Chondrocyte (in vitro differentiated cells): ENCODE measurements at regions not wholly inside any gene's neighbourhood (a gene's known extent, or its start where the extent isn't known, plus 50 kb on each side); places are given as distances from the start of the nearest gene placed in this dataset.

Experiments used
- DNase-seq: peaks from one replicate; pipeline ENCODE4 v3.0.0; 2021; ENCODE audit warnings: mixed read lengths, low spot score
- H3K27ac Mint-ChIP-seq: one replicate; pipeline ENCODE4 v1.8.0; 2021; ENCODE audit warnings: mild to moderate bottlenecking, moderate library complexity, mixed read lengths; ENCODE audit not compliant: unreplicated experiment
- H3K27me3 Mint-ChIP-seq: 2 replicates; pipeline ENCODE4 v1.8.0; 2021; ENCODE audit warnings: low read depth, mixed read lengths
- H3K36me3 Mint-ChIP-seq: 2 replicates; pipeline ENCODE4 v1.8.0; 2021; ENCODE audit warnings: low read depth, mixed read lengths
- H3K4me1 Mint-ChIP-seq: 2 replicates; pipeline ENCODE4 v1.8.0; 2021; ENCODE audit warnings: low read depth, mild to moderate bottlenecking, mixed read lengths
- H3K4me3 Mint-ChIP-seq: one replicate; pipeline ENCODE4 v1.8.0; 2021; ENCODE audit warnings: mild to moderate bottlenecking, moderate library complexity, mixed read lengths; ENCODE audit not compliant: unreplicated experiment
- H3K9me3 Mint-ChIP-seq: 2 replicates; pipeline ENCODE4 v1.8.0; 2021; ENCODE audit warnings: low read depth, mixed read lengths
- TF ChIP-seq, protein P1 (sequence below): fragments of 200-600 bp; sonication (generic); IDR thresholded peaks from 2 replicates; pipeline ENCODE4 v1.5.0; 2021; ENCODE audit warnings: antibody characterized with exemption, mild to moderate bottlenecking, moderate library complexity

- no peak for DNase-seq
- H3K36me3 Mint-ChIP-seq, result no peaks in the 10 kb centered on the region
- TF ChIP-seq, protein P1, sequence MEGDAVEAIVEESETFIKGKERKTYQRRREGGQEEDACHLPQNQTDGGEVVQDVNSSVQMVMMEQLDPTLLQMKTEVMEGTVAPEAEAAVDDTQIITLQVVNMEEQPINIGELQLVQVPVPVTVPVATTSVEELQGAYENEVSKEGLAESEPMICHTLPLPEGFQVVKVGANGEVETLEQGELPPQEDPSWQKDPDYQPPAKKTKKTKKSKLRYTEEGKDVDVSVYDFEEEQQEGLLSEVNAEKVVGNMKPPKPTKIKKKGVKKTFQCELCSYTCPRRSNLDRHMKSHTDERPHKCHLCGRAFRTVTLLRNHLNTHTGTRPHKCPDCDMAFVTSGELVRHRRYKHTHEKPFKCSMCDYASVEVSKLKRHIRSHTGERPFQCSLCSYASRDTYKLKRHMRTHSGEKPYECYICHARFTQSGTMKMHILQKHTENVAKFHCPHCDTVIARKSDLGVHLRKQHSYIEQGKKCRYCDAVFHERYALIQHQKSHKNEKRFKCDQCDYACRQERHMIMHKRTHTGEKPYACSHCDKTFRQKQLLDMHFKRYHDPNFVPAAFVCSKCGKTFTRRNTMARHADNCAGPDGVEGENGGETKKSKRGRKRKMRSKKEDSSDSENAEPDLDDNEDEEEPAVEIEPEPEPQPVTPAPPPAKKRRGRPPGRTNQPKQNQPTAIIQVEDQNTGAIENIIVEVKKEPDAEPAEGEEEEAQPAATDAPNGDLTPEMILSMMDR, result peak; percentile 91
- peaks cover 4% of the 10 kb centered on the region for H3K9me3 Mint-ChIP-seq
- H3K4me1 Mint-ChIP-seq, result peaks cover 10% of the 10 kb centered on the region
- peaks cover 37% of the 10 kb centered on the region for H3K27me3 Mint-ChIP-seq
- H3K27ac Mint-ChIP-seq, result no peak overlapping the region
- no peak overlapping the region for H3K4me3 Mint-ChIP-seq
Measured at GRCh38 chr11:96464700-96465307, 75.0 kb downstream of the JRKL start.

GRCh38 chr11:96465512-96465911, 75.7 kb downstream of the JRKL start:
- H3K27ac Mint-ChIP-seq, result no peak overlapping the region
- DNase-seq, result no peak
- TF ChIP-seq, protein P1, result no peak
- H3K36me3 Mint-ChIP-seq, result no peaks in the 10 kb centered on the region
- H3K9me3 Mint-ChIP-seq, result peaks cover 2% of the 10 kb centered on the region
- no peak overlapping the region for H3K4me3 Mint-ChIP-seq
- peaks cover 10% of the 10 kb centered on the region for H3K4me1 Mint-ChIP-seq
- peaks cover 36% of the 10 kb centered on the region for H3K27me3 Mint-ChIP-seq

DNA sequence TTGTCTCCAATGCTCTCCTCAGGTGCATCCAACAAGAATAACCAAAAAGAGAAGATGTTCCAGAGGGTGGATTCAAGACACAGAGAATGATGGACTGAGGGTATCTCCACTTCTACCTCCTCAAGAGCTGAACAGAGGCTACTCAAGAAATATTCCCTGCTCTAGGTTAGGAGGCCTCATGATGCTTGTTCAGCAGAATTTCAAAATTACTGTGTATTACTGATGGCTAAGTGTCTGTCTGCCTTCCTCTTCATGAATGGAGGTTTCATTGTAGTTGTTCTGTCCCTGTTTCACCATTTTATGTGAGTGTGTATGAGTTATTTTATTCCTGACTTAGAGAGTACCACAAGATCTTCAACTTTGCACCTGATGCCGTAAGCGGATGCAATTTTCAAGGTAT, 76.8 kb downstream of the JRKL start:
- H3K36me3 Mint-ChIP-seq, result no peaks in the 10 kb centered on the region
- no peak for DNase-seq
- H3K27me3 Mint-ChIP-seq, result peaks cover 29% of the 10 kb centered on the region
- peaks cover 10% of the 10 kb centered on the region for H3K4me1 Mint-ChIP-seq
- no peaks in the 10 kb centered on the region for H3K9me3 Mint-ChIP-seq
- TF ChIP-seq, protein P1, result no peak
- no peak overlapping the region for H3K4me3 Mint-ChIP-seq
- H3K27ac Mint-ChIP-seq, result no peak overlapping the region

- Mint-ChIP-seq H3K9me3 (peaks cover 8% of the 10 kb centered on the region), H3K27me3 (peaks cover 24% of the 10 kb centered on the region), H3K27ac (no peak overlapping the region), H3K4me1 (no peaks in the 10 kb centered on the region), H3K36me3 (no peaks in the 10 kb centered on the region), H3K4me3 (no peak overlapping the region)
- no peak for DNase-seq
- TF ChIP-seq, protein P1, result no peak
Measured at GRCh38 chr11:96469776-96470175, 80.0 kb downstream of the JRKL start.

DNA sequence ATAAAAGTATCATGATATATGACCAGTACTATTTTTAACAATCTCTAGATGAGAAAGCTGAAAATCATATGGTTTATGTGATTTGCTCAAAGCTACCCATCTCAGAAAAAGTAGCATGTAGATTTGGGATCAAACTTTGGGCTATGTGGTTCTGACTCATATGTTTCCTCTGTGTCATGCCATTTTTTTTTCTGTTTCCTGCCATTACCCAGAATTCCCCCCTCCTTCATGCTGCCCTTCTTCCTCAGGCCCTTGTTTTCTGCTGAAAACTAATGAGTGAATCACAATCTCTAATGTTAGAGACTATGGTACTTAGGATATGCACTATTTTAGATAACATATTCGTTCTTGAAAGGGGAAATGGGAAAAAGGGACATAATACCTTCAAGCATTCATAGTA, 80.7 kb downstream of the JRKL start:
- H3K27ac Mint-ChIP-seq, result no peak overlapping the region
- H3K9me3 Mint-ChIP-seq, result peaks cover 12% of the 10 kb centered on the region
- TF ChIP-seq, protein P1, result no peak
- H3K4me3 Mint-ChIP-seq, result no peak overlapping the region
- H3K4me1 Mint-ChIP-seq, result no peaks in the 10 kb centered on the region
- no peaks in the 10 kb centered on the region for H3K36me3 Mint-ChIP-seq
- no peak for DNase-seq
- H3K27me3 Mint-ChIP-seq, result peaks cover 24% of the 10 kb centered on the region
